Upper lobe of left lung (tissue), 4 donors: ENCODE measurements at regions not wholly inside any gene's neighbourhood (a gene's known extent, or its start where the extent isn't known, plus 50 kb on each side); places are given as distances from the start of the nearest gene placed in this dataset.

Experiments
- CTCF ChIP-seq, 6 experiments: fragments of 450-650 bp in 4 of 6; fragments of 200-600 bp in 2 of 6; sonication (generic) in 2 of 6; IDR thresholded peaks; one replicate each; pipeline ENCODE4 v1.5.1; 2016 to 2019; ENCODE audit warnings: antibody characterized with exemption in 6 of 6
- EP300 ChIP-seq, 4 donors: sonication (generic); formaldehyde crosslinking; IDR thresholded peaks; one replicate each; pipeline ENCODE4 v1.5.1; 2017; ENCODE audit warnings: antibody characterized with exemption in 4 of 4, control low read depth in 2 of 4
- POLR2A ChIP-seq, 4 donors: fragments of 450-650 bp; IDR thresholded peaks; one replicate each; pipeline ENCODE4 v1.5.1; 2016 to 2017; ENCODE audit warnings: antibody characterized with exemption in 4 of 4, mild to moderate bottlenecking in 2 of 4
- POLR2AphosphoS5 ChIP-seq, 2 donors: sonication (generic); formaldehyde crosslinking; IDR thresholded peaks; one replicate each; pipeline ENCODE4 v1.5.1; 2017; ENCODE audit warnings: antibody characterized with exemption in 2 of 2

- TF ChIP-seq CTCF (IDR thresholded peaks at IDR 0.05), result no peak
- no peak for TF ChIP-seq POLR2A (IDR thresholded peaks at IDR 0.05)
- no peak for TF ChIP-seq POLR2AphosphoS5 (IDR thresholded peaks at IDR 0.05)
- no peak for TF ChIP-seq EP300 (IDR thresholded peaks at IDR 0.05)
Observed at GRCh38 chr13:85896516-85897450, 97.6 kb upstream of the SLITRK6 start.
